Astrocyte of the hippocampus (primary cell): ENCODE measurements at regions not wholly inside any gene's neighbourhood (a gene's known extent, or its start where the extent isn't known, plus 50 kb on each side); places are given as distances from the start of the nearest gene placed in this dataset.
"Not testable (repeated sequence)": the region's sequence is repeated elsewhere in the genome, so short reads cannot be mapped to it uniquely, and the experiment has no call there.

Experiments used
- DNase-seq: peaks from one replicate; pipeline ENCODE4 v3.0.0; 2011; ENCODE audit warnings: low read depth, low spot score

GRCh38 chr12:43192442-43192841 is 359.6 kb downstream of the ADAMTS20 start:
- not testable (repeated sequence) for DNase-seq

GRCh38 chr12:43180242-43180641 is 371.8 kb downstream of the ADAMTS20 start:
- no peak for DNase-seq

GRCh38 chr12:43179486-43179885 is 372.5 kb downstream of the ADAMTS20 start:
- no peak for DNase-seq

- no peak for DNase-seq
Measured at GRCh38 chr12:43177276-43177675, 374.7 kb downstream of the ADAMTS20 start.

GRCh38 chr12:43169115-43169681 is 382.8 kb downstream of the ADAMTS20 start:
- no peak for DNase-seq

- DNase-seq = no peak
Measured at GRCh38 chr12:43167691-43168090, 384.3 kb downstream of the ADAMTS20 start.

GRCh38 chr12:43165351-43165750 is 386.7 kb downstream of the ADAMTS20 start:
- no peak for DNase-seq

GRCh38 chr12:43162138-43162537 is 389.9 kb downstream of the ADAMTS20 start:
- DNase-seq = no peak

GRCh38 chr12:43159506-43159905 is 392.5 kb downstream of the ADAMTS20 start:
- DNase-seq = no peak

GRCh38 chr12:43158126-43158525 is 393.9 kb downstream of the ADAMTS20 start:
- DNase-seq = no peak

GRCh38 chr12:43155376-43155775 is 396.6 kb downstream of the ADAMTS20 start:
- no peak for DNase-seq

GRCh38 chr12:43154498-43155045 is 397.4 kb downstream of the ADAMTS20 start:
- DNase-seq = no peak

- DNase-seq = peak; percentile 53
Measured at GRCh38 chr12:43151441-43151981, 400.5 kb downstream of the ADAMTS20 start.

- DNase-seq = no peak
Measured at GRCh38 chr12:43148691-43149090, 403.3 kb downstream of the ADAMTS20 start.

- no peak for DNase-seq
Measured at GRCh38 chr12:43147878-43148277, 404.1 kb downstream of the ADAMTS20 start.

- no peak for DNase-seq
Measured at GRCh38 chr12:43145481-43145880, 406.5 kb downstream of the ADAMTS20 start.

GRCh38 chr12:43143278-43143677 is 408.7 kb downstream of the ADAMTS20 start:
- no peak for DNase-seq

- no peak for DNase-seq
Measured at GRCh38 chr12:43132291-43132690, 419.7 kb downstream of the ADAMTS20 start.

- DNase-seq = peak; percentile 50
Measured at GRCh38 chr12:43131301-43131700, 420.7 kb downstream of the ADAMTS20 start.

GRCh38 chr12:43127886-43128549 is 424.0 kb downstream of the ADAMTS20 start:
- DNase-seq = no peak

- no peak for DNase-seq
Measured at GRCh38 chr12:43126652-43127375, 425.2 kb downstream of the ADAMTS20 start.

- no peak for DNase-seq
Measured at GRCh38 chr12:43123461-43123860, 428.5 kb downstream of the ADAMTS20 start.
